H9 (cell line): ENCODE measurements at regions not wholly inside any gene's neighbourhood (a gene's known extent, or its start where the extent isn't known, plus 50 kb on each side); places are given as distances from the start of the nearest gene placed in this dataset.

Source experiments
- DNase-seq: peaks from one replicate; pipeline ENCODE4 v3.0.0-alpha.2; 2017
- H2AFZ ChIP-seq: one replicate; pipeline ENCODE4 v1.6.1; 2013; ENCODE audit warnings: mild to moderate bottlenecking, low read length, control low read depth, moderate library complexity
- H2AK5ac ChIP-seq: 2 replicates; pipeline ENCODE4 v1.6.1; 2013; ENCODE audit warnings: low read length, control low read depth, mixed read lengths; ENCODE audit not compliant: insufficient read length
- H2BK120ac ChIP-seq: one replicate; pipeline ENCODE4 v1.6.1; 2013; ENCODE audit warnings: low read depth, mild to moderate bottlenecking, low read length, control low read depth, inconsistent platforms; ENCODE audit not compliant: poor library complexity, severe bottlenecking
- H2BK12ac ChIP-seq: 2 replicates; pipeline ENCODE4 v1.6.1; 2013; ENCODE audit warnings: low read length, control low read depth, mixed read lengths, low read depth; ENCODE audit not compliant: insufficient read length
- H2BK15ac ChIP-seq: 2 replicates; pipeline ENCODE4 v1.6.1; 2013; ENCODE audit warnings: low read depth, low read length, control low read depth
- H2BK20ac ChIP-seq: one replicate; pipeline ENCODE4 v1.6.1; 2013; ENCODE audit warnings: low read depth, mild to moderate bottlenecking, low read length, control low read depth, inconsistent platforms; ENCODE audit not compliant: poor library complexity, severe bottlenecking
- H2BK5ac ChIP-seq: 2 replicates; pipeline ENCODE4 v1.6.1; 2013; ENCODE audit warnings: low read length, control low read depth, mixed read lengths; ENCODE audit not compliant: insufficient read length
- H3K14ac ChIP-seq: 2 replicates; pipeline ENCODE4 v1.6.1; 2013; ENCODE audit warnings: low read length, control low read depth; ENCODE audit not compliant: insufficient read depth
- H3K18ac ChIP-seq: 2 replicates; pipeline ENCODE4 v1.6.1; 2013; ENCODE audit warnings: low read depth, mild to moderate bottlenecking, mixed read lengths, low read length, control low read depth; ENCODE audit not compliant: insufficient read length
- H3K23ac ChIP-seq: 2 replicates; pipeline ENCODE4 v1.6.1; 2013; ENCODE audit warnings: low read length, control low read depth, mixed read lengths, low read depth; ENCODE audit not compliant: insufficient read length
- H3K23me2 ChIP-seq: 2 replicates; pipeline ENCODE4 v1.6.1; 2013; ENCODE audit warnings: low read depth, mild to moderate bottlenecking, mixed read lengths, low read length, control low read depth; ENCODE audit not compliant: insufficient read length, poor library complexity, severe bottlenecking
- H3K27ac ChIP-seq: 2 replicates; pipeline ENCODE4 v1.5.1; 2013; ENCODE audit warnings: low read length, control low read depth, mixed read lengths, low read depth; ENCODE audit not compliant: insufficient read length
- H3K27me3 ChIP-seq: 2 replicates; pipeline ENCODE4 v1.6.1; 2013; ENCODE audit warnings: low read length, control low read depth, inconsistent platforms; ENCODE audit not compliant: insufficient read depth
- H3K4ac ChIP-seq: 2 replicates; pipeline ENCODE4 v1.6.1; 2013; ENCODE audit warnings: low read depth, mild to moderate bottlenecking, control low read depth, inconsistent platforms, low read length, moderate library complexity
- H3K4me1 ChIP-seq: 2 replicates; pipeline ENCODE4 v1.6.1; 2013; ENCODE audit warnings: low read length, control low read depth, inconsistent platforms; ENCODE audit not compliant: insufficient read depth
- H3K4me2 ChIP-seq: 2 replicates; pipeline ENCODE4 v1.6.1; 2013; ENCODE audit warnings: low read length, control low read depth, mixed read lengths; ENCODE audit not compliant: insufficient read length, insufficient read depth
- H3K56ac ChIP-seq: 2 replicates; pipeline ENCODE4 v1.6.1; 2013; ENCODE audit warnings: low read depth, mild to moderate bottlenecking, mixed read lengths, low read length, control low read depth; ENCODE audit not compliant: insufficient read length
- H3K79me1 ChIP-seq: 2 replicates; pipeline ENCODE4 v1.6.1; 2013; ENCODE audit warnings: low read depth, mild to moderate bottlenecking, moderate library complexity, low read length, control low read depth, inconsistent platforms; ENCODE audit not compliant: insufficient read depth, poor library complexity, severe bottlenecking
- H3K79me2 ChIP-seq: 2 replicates; pipeline ENCODE4 v1.6.1; 2013; ENCODE audit warnings: low read length, control low read depth, inconsistent platforms; ENCODE audit not compliant: insufficient read depth
- H3K9ac ChIP-seq: 2 replicates; pipeline ENCODE4 v1.6.1; 2013; ENCODE audit warnings: low read length, control low read depth, mixed read lengths; ENCODE audit not compliant: insufficient read length; ENCODE audit errors: extremely low read depth
- H3K9me3 ChIP-seq: one replicate; pipeline ENCODE4 v1.6.1; 2013; ENCODE audit warnings: low read depth, low read length, inconsistent platforms; ENCODE audit not compliant: control insufficient read depth
- H3T11ph ChIP-seq: one replicate; pipeline ENCODE4 v1.6.1; 2013; ENCODE audit warnings: mild to moderate bottlenecking, low read length, control low read depth, inconsistent platforms
- H4K20me1 ChIP-seq: one replicate; pipeline ENCODE4 v1.6.1; 2013; ENCODE audit not compliant: control insufficient read depth, insufficient read length, insufficient read depth
- H4K5ac ChIP-seq: 2 replicates; pipeline ENCODE4 v1.6.1; 2013; ENCODE audit warnings: low read depth, mild to moderate bottlenecking, mixed read lengths, low read length, control low read depth; ENCODE audit not compliant: insufficient read length
- H4K8ac ChIP-seq: replicated peaks from 2 replicates; pipeline ENCODE4 v1.6.1; 2013; ENCODE audit warnings: low read length, control low read depth, mixed read lengths, low read depth; ENCODE audit not compliant: insufficient read length
- H4K91ac ChIP-seq: 2 replicates; pipeline ENCODE4 v1.6.1; 2013; ENCODE audit warnings: low read depth, mild to moderate bottlenecking, moderate library complexity, mixed read lengths, low read length, control low read depth; ENCODE audit not compliant: insufficient read length
- H3K27ac Mint-ChIP-seq, 3 experiments: 2 replicates in 2 of 3; 3 replicates in 1 of 3; pipeline ENCODE4 v1.8.0; 2020 to 2021; ENCODE audit warnings: mixed read lengths in 3 of 3, mild to moderate bottlenecking in 1 of 3, moderate library complexity in 1 of 3
- H3K27me3 Mint-ChIP-seq: 2 replicates; pipeline ENCODE4 v1.8.0; 2021; ENCODE audit warnings: low read depth, mild to moderate bottlenecking, moderate library complexity, mixed read lengths
- H3K36me3 Mint-ChIP-seq, 3 experiments: 2 replicates in 2 of 3; 3 replicates in 1 of 3; pipeline ENCODE4 v1.8.0; 2020 to 2021; ENCODE audit warnings: low read depth in 3 of 3, mixed read lengths in 3 of 3; ENCODE audit not compliant: insufficient read depth in 1 of 3
- H3K4me1 Mint-ChIP-seq, 2 experiments: 2 replicates each; pipeline ENCODE4 v1.8.0; 2020; ENCODE audit warnings: mixed read lengths in 2 of 2
- H3K4me3 Mint-ChIP-seq, 2 experiments: 2 replicates in 1 of 2; 3 replicates in 1 of 2; pipeline ENCODE4 v1.8.0; 2020 to 2021; ENCODE audit warnings: mild to moderate bottlenecking in 2 of 2, mixed read lengths in 2 of 2, moderate library complexity in 1 of 2
- H3K9me3 Mint-ChIP-seq, 2 experiments: 2 replicates in 1 of 2; 3 replicates in 1 of 2; pipeline ENCODE4 v1.8.0; 2020; ENCODE audit warnings: mild to moderate bottlenecking in 2 of 2, mixed read lengths in 2 of 2, moderate library complexity in 1 of 2
- WGBS: extraction: QIAGEN DNeasy Blood & Tissue Kit; methylation state at CpG from one replicate; pipeline ENCODE4 v1.1.7; 2013; ENCODE audit warnings: missing lambda C conversion rate, low lambda C conversion rate, mixed read lengths; ENCODE audit not compliant: insufficient read length; ENCODE audit errors: extremely low coverage; 5-methylcytosine and 5-hydroxymethylcytosine counted together
- TF ChIP-seq, protein P1 (sequence below): fragments of 200-600 bp; sonication (generic); conservative IDR thresholded peaks from 3 replicates; pipeline ENCODE4 v1.8.0; 2021; ENCODE audit warnings: antibody characterized with exemption, mild to moderate bottlenecking

DNA sequence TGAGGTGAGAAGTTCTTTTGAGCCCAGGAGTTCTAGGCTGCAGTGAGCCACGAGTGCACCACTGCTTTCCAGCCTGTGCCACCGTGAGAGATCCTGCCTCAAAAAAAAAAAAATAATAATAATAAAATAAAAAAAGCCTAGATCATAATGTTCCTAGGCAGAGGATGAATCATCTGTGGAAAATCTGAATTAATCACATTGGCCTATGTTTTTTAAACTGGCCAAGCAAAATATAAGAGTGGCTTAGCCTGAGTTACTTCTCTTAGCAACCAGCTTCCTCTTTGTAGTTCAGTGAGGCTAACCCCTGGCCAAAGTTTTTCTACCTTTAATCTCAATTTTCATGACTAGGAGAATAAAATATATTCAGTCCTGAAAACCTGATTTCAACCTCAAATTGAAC is 614.6 kb downstream of the PPP4R3C start:
- Histone ChIP-seq H3K4ac (no peak overlapping the region), H2BK12ac (no peak overlapping the region), H2BK20ac (no peak overlapping the region), H2BK120ac (no peak overlapping the region), H4K20me1 (no peaks in the 10 kb centered on the region), H4K91ac (no peak overlapping the region), H3K27ac (no peak overlapping the region), H2BK5ac (no peak overlapping the region), H3K27me3 (no peaks in the 10 kb centered on the region), H3K56ac (no peak overlapping the region), H3T11ph (no peak overlapping the region), H3K4me2 (no peak overlapping the region), H2AK5ac (no peak overlapping the region), H3K79me1 (no peaks in the 10 kb centered on the region), H2AFZ (no peak overlapping the region), H3K23ac (no peak overlapping the region), H2BK15ac (no peak overlapping the region), H4K8ac (no peak overlapping the region), H3K9me3 (peaks cover 20% of the 10 kb centered on the region), H3K18ac (no peak overlapping the region), H3K23me2 (no peaks in the 10 kb centered on the region), H4K5ac (no peak overlapping the region), H3K14ac (no peak overlapping the region), H3K9ac (no peak overlapping the region), H3K4me1 (no peaks in the 10 kb centered on the region), H3K79me2 (no peaks in the 10 kb centered on the region)
- TF ChIP-seq, protein P1, sequence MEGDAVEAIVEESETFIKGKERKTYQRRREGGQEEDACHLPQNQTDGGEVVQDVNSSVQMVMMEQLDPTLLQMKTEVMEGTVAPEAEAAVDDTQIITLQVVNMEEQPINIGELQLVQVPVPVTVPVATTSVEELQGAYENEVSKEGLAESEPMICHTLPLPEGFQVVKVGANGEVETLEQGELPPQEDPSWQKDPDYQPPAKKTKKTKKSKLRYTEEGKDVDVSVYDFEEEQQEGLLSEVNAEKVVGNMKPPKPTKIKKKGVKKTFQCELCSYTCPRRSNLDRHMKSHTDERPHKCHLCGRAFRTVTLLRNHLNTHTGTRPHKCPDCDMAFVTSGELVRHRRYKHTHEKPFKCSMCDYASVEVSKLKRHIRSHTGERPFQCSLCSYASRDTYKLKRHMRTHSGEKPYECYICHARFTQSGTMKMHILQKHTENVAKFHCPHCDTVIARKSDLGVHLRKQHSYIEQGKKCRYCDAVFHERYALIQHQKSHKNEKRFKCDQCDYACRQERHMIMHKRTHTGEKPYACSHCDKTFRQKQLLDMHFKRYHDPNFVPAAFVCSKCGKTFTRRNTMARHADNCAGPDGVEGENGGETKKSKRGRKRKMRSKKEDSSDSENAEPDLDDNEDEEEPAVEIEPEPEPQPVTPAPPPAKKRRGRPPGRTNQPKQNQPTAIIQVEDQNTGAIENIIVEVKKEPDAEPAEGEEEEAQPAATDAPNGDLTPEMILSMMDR = no peak
- peaks cover 41 to 61% of the 10 kb centered on the region in 2 experiments for H3K9me3 Mint-ChIP-seq
- H3K4me1 Mint-ChIP-seq = no peaks in the 10 kb centered on the region
- no peaks in the 10 kb centered on the region for H3K27me3 Mint-ChIP-seq
- no peak overlapping the region for H3K4me3 Mint-ChIP-seq
- WGBS = no CpG with 5 or more reads among the region's 2 CpGs
- DNase-seq = no peak
- no peak overlapping the region for H3K27ac Mint-ChIP-seq
- peaks cover 0 to 2% (median 0%) of the 10 kb centered on the region in 3 experiments; a peak in 1 of 7 replicates for H3K36me3 Mint-ChIP-seq
